ENCODE measurements at regions not wholly inside any gene's neighbourhood (a gene's known extent, or its start where the extent isn't known, plus 50 kb on each side); places are given as distances from the start of the nearest gene placed in this dataset.

GRCh38 chr2:71926876-71927756, 220.5 kb downstream of the CYP26B1 start (continued):
- no peak for TF ChIP-seq ZNF407 (CRISPR knock-in tag; IDR thresholded peaks at IDR 0.05; ENCODE audit: not compliant biosample characterization)

GRCh38 chr2:71926089-71926447, 221.6 kb downstream of the CYP26B1 start:
- CTCF ChIA-PET (ENCODE audit: low intra/inter-chr PET ratio, low total read pairs): interaction anchor here (1.1 kb wide), 1 partner anchor 225 kb away, joined by 3 read pairs; no protein-coding TSS in a partner anchor
- H3K36me3 ChIP-seq (replicated peaks in 1 of 2; ENCODE audit: control insufficient read depth in 1 of 2, insufficient read depth in 2 of 2, low read length in 2 of 2): no peaks in the 10 kb centered on the region
- H3K27me3 ChIP-seq (ENCODE audit: control insufficient read depth in 1 of 2, insufficient read depth in 2 of 2, low read length in 2 of 2): peaks cover 5 to 57% of the 10 kb centered on the region in 2 experiments; a peak in 4 of 5 replicates
- 35% methylated on average over 9 of the region's 9 CpGs for WGBS (ENCODE audit: low lambda C conversion rate)
- intact Hi-C loops (cut with micrococcal nuclease; ENCODE audit: unreplicated experiment): no loop called here
- no peaks in the 10 kb centered on the region for H3K9me3 ChIP-seq (ENCODE audit: low read length)
- FAIRE-seq (no peak), DNase-seq (ENCODE audit: low spot score) (no peak), ATAC-seq (no peak)
- no peak overlapping the region for H2AFZ ChIP-seq (ENCODE audit: low read length)
- H3K4me1 ChIP-seq (ENCODE audit: insufficient read depth, low read length): no peaks in the 10 kb centered on the region
- H4K20me1 ChIP-seq (ENCODE audit: insufficient read depth, low read length): peaks cover 2% of the 10 kb centered on the region; the same call in 1 of the 2 replicates
- no peak overlapping the region for H3K27ac ChIP-seq (ENCODE audit: extremely low read length, insufficient read depth, low read length)
- no peak overlapping the region for H3K4me3 ChIP-seq (replicated peaks in 1 of 3; ENCODE audit: insufficient read depth in 1 of 3, low read depth in 2 of 3, low read length in 3 of 3)
- POLR2A ChIA-PET: no interaction called here
- BruUV-seq (replicated peaks): no TSS peak
- H3K4me2 ChIP-seq (ENCODE audit: low read depth, low read length): no peak overlapping the region
- no peaks in the 10 kb centered on the region for H3K79me2 ChIP-seq (ENCODE audit: insufficient read depth, low read length)
- in situ Hi-C loops (cut with HindIII; ENCODE audit: extremely low pct_ligation_motif_present, low pct_unique_long_range_greater_than_20kb): loop anchor here (5.0 to 10.0 kb wide), 3 partner anchors 226 to 816 kb away; no protein-coding TSS in a partner anchor
- H3K9ac ChIP-seq (ENCODE audit: insufficient read depth, low read depth, low read length): no peak overlapping the region
- no peak for TF ChIP-seq RXRB (CRISPR knock-in tag; IDR thresholded peaks at IDR 0.05; ENCODE audit: borderline replicate concordance)
- TF ChIP-seq ZNF598 (CRISPR knock-in tag; IDR thresholded peaks at IDR 0.05; ENCODE audit: borderline replicate concordance): no peak
- no peak for TF ChIP-seq GPN1 (CRISPR knock-in tag; IDR thresholded peaks at IDR 0.05; ENCODE audit: borderline replicate concordance)
- TF ChIP-seq RFXAP (CRISPR knock-in tag; IDR thresholded peaks at IDR 0.05; ENCODE audit: borderline replicate concordance): no peak
- no peak for TF ChIP-seq CBX5 (CRISPR knock-in tag; IDR thresholded peaks at IDR 0.05; ENCODE audit: borderline replicate concordance)
- no peak for TF ChIP-seq SKI (IDR thresholded peaks at IDR 0.05; ENCODE audit: partially characterized antibody)
- TF ChIP-seq DNMT1 (CRISPR knock-in tag; IDR thresholded peaks at IDR 0.05): no peak
- TF ChIP-seq REL (CRISPR knock-in tag; conservative IDR thresholded peaks at IDR 0.05): no peak
- no peak for TF ChIP-seq ZNF883 (CRISPR knock-in tag; IDR thresholded peaks at IDR 0.05; ENCODE audit: not compliant biosample characterization)
- TF ChIP-seq ZNF577 (CRISPR knock-in tag; IDR thresholded peaks at IDR 0.05; ENCODE audit: borderline replicate concordance, low read depth): no peak
- no peak for TF ChIP-seq ZNF430 (CRISPR knock-in tag; IDR thresholded peaks at IDR 0.05)
- no peak for TF ChIP-seq ATF3 (CRISPR knock-in tag; IDR thresholded peaks at IDR 0.05)
- TF ChIP-seq KLF11 (CRISPR knock-in tag; IDR thresholded peaks at IDR 0.05): no peak
- no peak for TF ChIP-seq BHLHE40 (IDR thresholded peaks at IDR 0.05; ENCODE audit: low read length)

All from HepG2 (cell line).